Stimulated activated naive CD4-positive, alpha-beta T cell treated with Interleukin-2 at 50 U/mL for 16 hours (primary cell): ENCODE measurements at regions not wholly inside any gene's neighbourhood (a gene's known extent, or its start where the extent isn't known, plus 50 kb on each side); places are given as distances from the start of the nearest gene placed in this dataset.

Source experiments
- DNase-seq: peaks from one replicate; lab custom pipeline; 2025; lab: John Stamatoyannopoulos, UW

DNA sequence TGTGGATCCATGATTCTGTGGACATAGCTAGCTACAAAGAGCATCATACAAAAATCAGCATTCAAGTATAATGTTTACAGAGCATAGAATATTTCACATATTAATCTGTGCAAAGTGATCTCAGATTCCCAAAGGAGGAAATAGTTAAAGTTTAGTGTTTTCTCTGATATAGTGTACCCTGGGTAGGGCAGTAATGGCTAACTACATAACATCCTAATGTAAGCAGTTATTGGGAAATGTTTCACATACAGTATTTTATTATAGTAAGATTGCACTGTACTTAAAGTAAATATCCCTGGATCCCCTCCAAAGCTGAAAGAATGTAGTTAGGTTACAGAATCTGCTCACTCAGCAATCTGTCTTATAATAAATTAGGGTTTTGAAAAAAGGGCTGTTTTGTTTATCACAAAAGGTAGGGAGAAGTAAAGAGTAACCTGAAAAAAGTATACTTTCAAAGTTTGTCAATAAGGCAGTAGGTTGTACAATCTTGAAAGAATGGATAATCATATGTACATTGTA lies 52.5 kb upstream of the SMARCA2 start:
- DNase-seq = no peak

DNA sequence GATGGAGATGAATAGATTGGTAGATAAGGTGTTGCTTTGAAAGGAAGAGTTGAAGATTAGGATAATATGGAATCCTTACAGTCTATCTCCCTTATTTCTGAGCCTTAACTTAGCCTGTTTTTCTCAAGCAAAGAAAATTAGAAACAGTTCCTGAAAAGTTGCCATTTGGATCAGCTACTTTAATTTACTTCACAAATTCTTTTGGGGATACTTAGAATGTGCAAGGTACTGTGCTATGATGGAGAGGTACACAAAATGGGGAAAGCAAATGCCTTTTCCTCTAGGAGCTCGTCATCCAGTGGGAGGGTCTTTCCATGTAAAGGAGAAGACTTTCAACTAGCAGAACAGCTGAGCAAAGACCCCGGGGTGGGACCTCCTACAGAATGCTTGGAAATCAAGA lies 51.1 kb upstream of the SMARCA2 start:
- no peak for DNase-seq
